CD4-positive, alpha-beta T cell treated with Interleukin-2 at 100 ng/mL for 4 hours (primary cell): ENCODE measurements at regions not wholly inside any gene's neighbourhood (a gene's known extent, or its start where the extent isn't known, plus 50 kb on each side); places are given as distances from the start of the nearest gene placed in this dataset.

ENCODE experiments used
- DNase-seq: peaks from one replicate; pipeline ENCODE4 v3.0.0-alpha.2; 2020; ENCODE audit warnings: low spot score

GRCh38 chr2:128813352-128814034 is 494.8 kb upstream of the HS6ST1 start:
- DNase-seq, result no peak

- DNase-seq, result no peak
Observed at GRCh38 chr2:128815248-128815647, 496.6 kb upstream of the HS6ST1 start.

- no peak for DNase-seq
Observed at GRCh38 chr2:128817171-128817570, 498.5 kb upstream of the HS6ST1 start.

DNA sequence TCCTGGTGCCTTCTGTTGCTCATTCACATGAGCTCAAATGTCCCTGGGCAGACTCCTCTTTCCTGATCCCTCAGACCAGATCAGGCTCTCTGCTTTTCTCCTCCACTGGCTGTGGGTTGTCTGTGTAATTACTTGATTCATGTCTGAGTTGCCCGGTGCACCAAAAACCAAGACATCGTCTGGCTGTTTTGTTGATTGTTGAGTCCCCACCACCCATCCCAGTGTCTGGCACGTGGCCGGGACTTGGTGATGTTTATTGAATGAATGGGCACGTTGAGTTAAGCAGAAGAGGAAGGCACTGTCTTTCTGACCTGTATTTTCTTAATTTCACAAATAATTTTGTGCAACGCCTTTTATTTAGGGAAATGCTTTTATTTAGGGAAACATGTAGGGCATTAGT is 499.1 kb upstream of the HS6ST1 start:
- DNase-seq, result no peak

GRCh38 chr2:128818248-128818647 is 499.6 kb upstream of the HS6ST1 start:
- no peak for DNase-seq

GRCh38 chr2:128818704-128819491 is 500.2 kb upstream of the HS6ST1 start:
- no peak for DNase-seq

DNA sequence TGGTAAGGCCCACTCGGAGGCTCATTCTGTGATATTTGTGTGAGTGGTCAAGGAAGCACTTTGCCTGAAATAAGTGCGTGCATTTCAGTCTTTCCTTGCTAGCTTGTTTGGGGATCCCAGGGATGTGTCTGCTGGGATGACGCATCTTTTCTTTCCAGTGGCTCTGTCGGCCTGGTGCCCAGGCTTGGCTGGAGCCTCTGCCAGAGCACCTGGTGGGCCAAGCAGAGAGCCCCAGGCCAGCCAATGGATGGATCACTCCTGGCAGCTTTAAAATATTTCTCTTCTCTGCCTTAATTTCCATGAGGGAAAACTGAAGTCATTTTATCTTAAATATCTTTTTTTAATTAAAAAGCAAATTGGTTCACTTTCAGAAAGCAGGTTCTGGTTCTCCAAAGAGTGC is 501.8 kb upstream of the HS6ST1 start:
- no peak for DNase-seq

DNA sequence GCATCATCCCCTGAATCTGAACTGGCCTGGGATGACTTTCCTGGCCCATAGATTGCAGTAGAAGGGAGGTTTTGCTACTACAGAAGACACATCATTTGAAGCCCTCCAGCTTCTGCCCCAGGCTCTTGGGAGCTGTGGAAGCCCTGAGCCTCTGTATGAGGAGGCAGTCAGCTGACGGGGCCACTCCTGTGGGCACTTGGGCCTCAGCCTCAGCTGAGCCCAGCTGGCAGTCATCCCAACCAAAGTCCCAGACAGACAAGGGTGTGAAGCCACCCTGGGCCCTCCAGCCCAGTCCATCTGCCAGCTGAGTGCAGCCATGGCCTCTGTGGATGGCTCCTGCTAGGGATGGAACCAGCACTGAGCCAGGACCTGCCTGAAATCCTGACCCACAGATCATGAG is 502.3 kb upstream of the HS6ST1 start:
- DNase-seq, result no peak

- no peak for DNase-seq
Observed at GRCh38 chr2:128832946-128833663, 514.4 kb upstream of the HS6ST1 start.

DNA sequence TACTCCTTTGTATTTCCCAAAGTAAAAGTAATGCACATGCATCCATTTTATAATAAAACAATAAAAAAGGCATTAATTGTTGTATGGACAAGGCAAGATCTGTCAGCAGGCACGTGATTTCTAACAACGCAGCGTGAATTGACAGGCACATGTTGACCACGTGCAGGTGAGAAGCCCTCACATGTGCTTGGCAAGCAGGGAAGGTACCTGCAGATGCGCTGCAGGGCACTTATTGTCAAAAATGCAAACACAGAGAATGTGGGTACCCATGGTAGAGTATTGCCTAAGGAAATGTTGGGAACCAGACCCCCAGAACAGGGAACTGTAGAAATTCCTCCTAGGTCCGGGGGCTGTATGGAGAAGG is 515.0 kb upstream of the HS6ST1 start:
- DNase-seq, result no peak

GRCh38 chr2:128834207-128834879 is 515.7 kb upstream of the HS6ST1 start:
- no peak for DNase-seq

DNA sequence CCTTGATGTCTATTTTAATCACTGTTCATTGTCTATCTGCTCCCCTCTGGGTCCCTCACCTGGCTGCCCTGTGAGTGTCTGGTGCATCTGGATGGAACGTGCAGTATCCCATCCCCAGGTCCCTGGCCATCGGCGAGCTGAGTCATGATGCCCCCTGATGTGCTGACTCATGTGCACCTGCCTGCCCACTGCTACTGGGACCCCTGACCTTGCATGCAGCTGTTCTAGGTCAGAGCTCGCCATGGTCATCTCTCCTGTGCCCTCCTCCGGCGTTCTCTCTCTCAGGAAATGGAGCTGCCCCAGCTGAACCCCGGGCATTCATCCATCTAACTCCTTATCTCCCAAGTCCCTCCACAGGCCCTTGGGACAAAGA is 516.2 kb upstream of the HS6ST1 start:
- DNase-seq, result no peak

GRCh38 chr2:128835342-128835855 is 516.7 kb upstream of the HS6ST1 start:
- DNase-seq, result no peak

DNA sequence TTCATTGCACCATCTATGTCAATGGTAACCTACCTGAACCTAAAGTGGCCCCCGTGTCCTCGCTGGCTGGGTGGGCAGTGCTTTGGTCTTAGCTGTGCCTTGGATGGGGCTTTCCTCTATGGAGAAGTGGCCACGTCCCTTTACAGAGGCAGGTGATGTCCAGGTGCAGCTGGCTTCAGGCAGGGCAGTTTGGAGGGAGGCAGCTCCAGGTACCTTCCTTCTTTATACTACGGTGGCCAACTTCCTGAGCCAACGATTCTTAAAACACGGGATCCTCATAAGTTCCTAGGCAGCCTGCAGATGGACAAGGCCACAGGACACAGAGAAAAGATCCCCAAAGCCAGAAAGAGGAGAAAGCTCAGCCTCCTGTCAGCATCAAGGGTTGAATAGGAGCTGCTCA is 517.3 kb upstream of the HS6ST1 start:
- no peak for DNase-seq

- no peak for DNase-seq
Observed at GRCh38 chr2:128836559-128837100, 518.0 kb upstream of the HS6ST1 start.

DNA sequence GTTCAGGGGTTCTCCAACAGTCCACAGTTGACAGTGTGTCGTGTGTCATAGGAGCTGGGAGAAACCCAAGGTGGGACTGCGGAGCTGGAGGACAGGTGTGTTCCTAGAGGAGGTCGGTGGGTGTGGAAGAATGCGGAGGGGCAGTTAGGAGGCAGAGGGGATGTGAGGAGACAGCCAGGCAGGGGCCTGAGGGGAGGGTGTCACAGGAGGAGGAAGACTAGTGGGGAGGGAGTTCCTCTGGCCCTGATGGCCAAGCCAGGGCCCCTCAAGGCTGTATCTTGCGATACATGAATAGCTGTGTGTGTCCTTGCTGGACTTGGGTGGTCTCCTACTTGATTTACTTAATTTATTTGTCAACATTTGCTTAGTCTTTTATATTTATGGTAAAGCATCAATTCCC is 519.6 kb upstream of the HS6ST1 start:
- DNase-seq, result no peak

- no peak for DNase-seq
Observed at GRCh38 chr2:128841803-128842202, 523.1 kb upstream of the HS6ST1 start.

DNA sequence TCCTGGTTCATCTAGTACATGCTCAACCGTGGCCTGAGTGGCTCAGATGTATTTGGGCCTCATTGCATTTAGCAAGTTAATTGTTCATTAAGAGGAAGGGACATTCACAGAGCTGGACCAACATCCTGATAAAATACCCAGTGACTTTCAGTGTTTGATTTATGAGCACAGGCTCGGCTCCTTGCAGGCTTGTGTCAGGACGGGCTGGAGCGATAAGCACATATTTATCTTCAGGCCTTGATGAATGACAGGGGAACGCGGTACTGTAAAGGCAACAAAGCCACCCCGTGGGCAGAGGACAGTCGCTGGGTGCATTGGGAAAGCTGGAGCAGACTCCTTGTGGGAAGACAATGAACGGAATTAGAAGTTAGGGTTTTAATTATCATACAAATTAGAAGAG is 548.6 kb upstream of the HS6ST1 start:
- DNase-seq, result no peak

DNA sequence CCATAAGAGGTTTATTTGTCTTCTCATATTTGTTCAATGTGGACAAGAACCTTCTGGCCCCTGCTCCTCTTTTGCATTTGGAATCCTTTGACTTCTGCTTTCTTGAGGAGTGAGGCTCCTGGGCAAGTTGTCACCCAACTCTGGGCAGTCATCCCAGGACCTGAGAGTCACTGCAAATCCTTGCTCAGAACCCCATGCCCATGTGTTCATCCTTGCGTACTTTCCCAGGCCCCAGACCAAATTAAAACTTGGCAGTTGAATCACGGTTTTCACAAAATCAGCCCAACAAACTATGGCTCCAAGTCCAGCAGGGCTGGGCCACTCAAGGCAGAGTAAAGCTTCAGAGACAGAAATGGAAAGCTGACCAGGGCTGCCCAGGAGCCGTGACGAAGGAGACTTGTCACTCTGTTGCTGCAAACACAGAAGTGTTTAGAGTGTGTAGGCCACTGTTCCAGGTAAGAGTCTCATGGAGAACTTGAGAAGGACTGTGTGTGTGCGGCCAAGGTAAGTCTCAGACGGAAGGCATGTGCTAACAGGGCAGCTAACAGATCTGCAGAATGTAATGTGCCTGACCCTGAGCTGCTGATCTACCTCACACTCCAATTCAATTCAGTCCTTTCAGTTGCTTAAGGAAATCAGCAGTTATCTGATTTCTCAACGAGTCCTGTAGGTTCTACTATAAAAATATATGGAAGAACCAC is 549.4 kb upstream of the HS6ST1 start:
- no peak for DNase-seq

DNA sequence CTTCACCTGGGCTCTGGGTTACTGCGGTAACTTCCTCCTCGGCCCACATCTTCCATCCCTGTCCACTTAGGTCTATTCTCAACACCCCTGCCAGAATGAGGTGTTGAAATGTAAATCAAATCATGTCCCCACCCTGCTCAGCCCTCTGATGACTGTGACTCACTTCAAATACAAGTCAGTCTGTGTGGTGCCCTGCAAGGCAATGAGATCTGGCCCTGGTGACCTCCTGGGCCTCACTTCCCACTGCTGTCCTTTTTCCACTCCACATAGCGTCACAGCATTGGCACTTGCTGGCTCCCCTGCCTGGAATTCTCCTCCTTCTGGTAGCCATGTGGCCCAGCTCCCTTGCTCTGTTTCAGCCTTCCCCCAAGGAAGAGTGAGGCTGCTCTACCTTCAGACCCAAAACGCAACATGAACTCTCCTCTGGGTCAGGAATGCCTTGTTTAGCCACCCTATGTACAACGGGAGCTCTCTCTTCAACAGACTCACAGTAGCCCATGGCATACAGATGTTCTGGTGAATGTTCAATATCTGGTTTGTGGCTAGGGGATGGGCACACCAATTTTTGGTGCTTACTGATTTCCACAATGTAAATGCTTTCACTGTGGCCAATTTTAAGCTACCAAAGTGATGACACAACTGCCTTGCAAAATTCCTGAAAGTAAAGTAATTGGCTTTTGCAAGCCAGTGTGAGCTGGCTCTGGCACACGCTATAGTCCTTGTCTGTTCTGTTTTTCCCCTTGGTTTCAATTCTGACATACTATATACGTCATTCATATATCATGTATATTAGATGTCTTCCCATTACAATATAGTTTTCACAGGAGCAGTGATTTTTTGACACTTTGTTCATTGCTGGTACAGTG is 550.3 kb upstream of the HS6ST1 start:
- DNase-seq, result no peak

GRCh38 chr2:128874608-128875007 is 555.9 kb upstream of the HS6ST1 start:
- no peak for DNase-seq
